ENCODE measurements at regions not wholly inside any gene's neighbourhood (a gene's known extent, or its start where the extent isn't known, plus 50 kb on each side); places are given as distances from the start of the nearest gene placed in this dataset.

- no peak for ATAC-seq
- TF ChIP-seq ZFP3 (CRISPR knock-in tag; IDR thresholded peaks at IDR 0.05): no peak
- TF ChIP-seq GLIS3 (CRISPR knock-in tag; IDR thresholded peaks at IDR 0.05): no peak
- no peak for TF ChIP-seq ESRRG (CRISPR knock-in tag; IDR thresholded peaks at IDR 0.05)
- no peak for TF ChIP-seq ZNF565 (CRISPR knock-in tag; conservative IDR thresholded peaks at IDR 0.05; ENCODE audit: low read depth)
- TF ChIP-seq SNAI2 (CRISPR knock-in tag; IDR thresholded peaks at IDR 0.05): no peak
- TF ChIP-seq RARB (CRISPR knock-in tag; IDR thresholded peaks at IDR 0.05): no peak
- TF ChIP-seq OSR1 (CRISPR knock-in tag; IDR thresholded peaks at IDR 0.05): no peak
Measured at GRCh38 chr4:96205143-96205936, 365.4 kb downstream of the PDHA2 start.

DNA sequence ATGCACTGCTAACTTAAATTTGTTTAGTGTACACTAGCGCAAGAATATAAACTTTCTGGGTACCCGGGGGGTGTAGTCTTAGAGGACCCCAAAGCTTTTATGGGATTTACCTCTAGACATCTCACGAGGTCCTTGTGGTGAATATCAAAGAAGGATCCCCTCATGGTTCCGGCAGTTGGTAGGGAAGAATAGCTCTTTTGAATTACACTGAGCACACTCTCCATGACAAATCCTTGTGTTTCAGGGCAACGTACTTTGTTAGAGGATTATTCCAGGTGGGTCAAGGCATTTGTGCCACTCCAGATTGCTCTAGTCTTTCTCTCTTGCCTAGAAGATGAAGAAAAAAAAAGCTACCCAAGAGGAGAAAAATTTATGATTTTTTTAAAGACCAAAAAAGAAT is 387.6 kb downstream of the PDHA2 start:
- ATAC-seq: no peak
- no peak for TF ChIP-seq TCF4 (CRISPR knock-in tag; IDR thresholded peaks at IDR 0.05; ENCODE audit: borderline replicate concordance)
- no peak for TF ChIP-seq ARNTL (CRISPR knock-in tag; IDR thresholded peaks at IDR 0.05; ENCODE audit: borderline replicate concordance, low read depth)
- TF ChIP-seq, protein P1, sequence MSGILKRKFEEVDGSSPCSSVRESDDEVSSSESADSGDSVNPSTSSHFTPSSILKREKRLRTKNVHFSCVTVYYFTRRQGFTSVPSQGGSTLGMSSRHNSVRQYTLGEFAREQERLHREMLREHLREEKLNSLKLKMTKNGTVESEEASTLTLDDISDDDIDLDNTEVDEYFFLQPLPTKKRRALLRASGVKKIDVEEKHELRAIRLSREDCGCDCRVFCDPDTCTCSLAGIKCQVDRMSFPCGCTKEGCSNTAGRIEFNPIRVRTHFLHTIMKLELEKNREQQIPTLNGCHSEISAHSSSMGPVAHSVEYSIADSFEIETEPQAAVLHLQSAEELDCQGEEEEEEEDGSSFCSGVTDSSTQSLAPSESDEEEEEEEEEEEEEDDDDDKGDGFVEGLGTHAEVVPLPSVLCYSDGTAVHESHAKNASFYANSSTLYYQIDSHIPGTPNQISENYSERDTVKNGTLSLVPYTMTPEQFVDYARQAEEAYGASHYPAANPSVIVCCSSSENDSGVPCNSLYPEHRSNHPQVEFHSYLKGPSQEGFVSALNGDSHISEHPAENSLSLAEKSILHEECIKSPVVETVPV (CRISPR knock-in tag; IDR thresholded peaks at IDR 0.05): no peak
- TF ChIP-seq OSR1 (CRISPR knock-in tag; IDR thresholded peaks at IDR 0.05): no peak

GRCh38 chr4:96228463-96228862 is 388.6 kb downstream of the PDHA2 start:
- no peak for TF ChIP-seq ZNF70 (CRISPR knock-in tag; IDR thresholded peaks at IDR 0.05)
- no peak for ATAC-seq

DNA sequence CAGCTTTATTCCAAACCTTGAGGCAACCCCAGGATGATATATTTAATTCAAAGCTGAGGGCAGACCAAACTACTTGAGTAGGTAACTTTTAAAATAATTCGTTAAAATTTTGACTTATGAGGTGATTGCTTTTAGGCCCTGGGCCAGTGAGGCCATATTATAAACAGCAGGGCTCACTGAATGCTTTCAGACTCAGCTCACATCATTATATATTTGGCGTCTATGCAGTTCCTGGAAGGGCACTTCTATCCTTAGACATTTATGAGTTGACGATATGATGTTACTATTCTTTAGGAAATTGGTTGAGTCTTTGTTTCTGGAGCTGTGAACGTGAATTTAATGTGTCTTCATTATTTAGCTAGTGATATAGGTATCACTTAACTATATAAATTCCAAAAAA is 400.1 kb downstream of the PDHA2 start:
- no peak for ATAC-seq
- no peak for TF ChIP-seq ZFP30 (CRISPR knock-in tag; IDR thresholded peaks at IDR 0.05)
- no peak for TF ChIP-seq ZNF70 (CRISPR knock-in tag; IDR thresholded peaks at IDR 0.05)

GRCh38 chr4:96241819-96242218 is 401.9 kb downstream of the PDHA2 start:
- ATAC-seq: no peak
- TF ChIP-seq ZFP30 (CRISPR knock-in tag; IDR thresholded peaks at IDR 0.05) (no peak), GLIS3 (CRISPR knock-in tag; IDR thresholded peaks at IDR 0.05) (no peak), ZNF8 (CRISPR knock-in tag; IDR thresholded peaks at IDR 0.05) (no peak), ISL1 (CRISPR knock-in tag; IDR thresholded peaks at IDR 0.05) (no peak), ESRRG (CRISPR knock-in tag; IDR thresholded peaks at IDR 0.05) (no peak), CSDC2 (CRISPR knock-in tag; IDR thresholded peaks at IDR 0.05) (no peak), ARNTL (CRISPR knock-in tag; IDR thresholded peaks at IDR 0.05; ENCODE audit: borderline replicate concordance, low read depth) (no peak), BACH2 (CRISPR knock-in tag; IDR thresholded peaks at IDR 0.05; ENCODE audit: borderline replicate concordance) (no peak), ZNF70 (CRISPR knock-in tag; IDR thresholded peaks at IDR 0.05) (no peak), SNAI2 (CRISPR knock-in tag; IDR thresholded peaks at IDR 0.05) (no peak), TCF4 (CRISPR knock-in tag; IDR thresholded peaks at IDR 0.05; ENCODE audit: borderline replicate concordance) (no peak), CREB5 (CRISPR knock-in tag; IDR thresholded peaks at IDR 0.05; ENCODE audit: low read depth) (no peak)
- TF ChIP-seq, protein P2, sequence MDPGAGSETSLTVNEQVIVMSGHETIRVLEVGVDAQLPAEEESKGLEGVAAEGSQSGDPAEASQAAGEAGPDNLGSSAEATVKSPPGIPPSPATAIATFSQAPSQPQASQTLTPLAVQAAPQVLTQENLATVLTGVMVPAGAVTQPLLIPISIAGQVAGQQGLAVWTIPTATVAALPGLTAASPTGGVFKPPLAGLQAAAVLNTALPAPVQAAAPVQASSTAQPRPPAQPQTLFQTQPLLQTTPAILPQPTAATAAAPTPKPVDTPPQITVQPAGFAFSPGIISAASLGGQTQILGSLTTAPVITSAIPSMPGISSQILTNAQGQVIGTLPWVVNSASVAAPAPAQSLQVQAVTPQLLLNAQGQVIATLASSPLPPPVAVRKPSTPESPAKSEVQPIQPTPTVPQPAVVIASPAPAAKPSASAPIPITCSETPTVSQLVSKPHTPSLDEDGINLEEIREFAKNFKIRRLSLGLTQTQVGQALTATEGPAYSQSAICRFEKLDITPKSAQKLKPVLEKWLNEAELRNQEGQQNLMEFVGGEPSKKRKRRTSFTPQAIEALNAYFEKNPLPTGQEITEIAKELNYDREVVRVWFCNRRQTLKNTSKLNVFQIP (CRISPR knock-in tag; IDR thresholded peaks at IDR 0.05; ENCODE audit: borderline replicate concordance, low read depth): no peak
- TF ChIP-seq, protein P3, sequence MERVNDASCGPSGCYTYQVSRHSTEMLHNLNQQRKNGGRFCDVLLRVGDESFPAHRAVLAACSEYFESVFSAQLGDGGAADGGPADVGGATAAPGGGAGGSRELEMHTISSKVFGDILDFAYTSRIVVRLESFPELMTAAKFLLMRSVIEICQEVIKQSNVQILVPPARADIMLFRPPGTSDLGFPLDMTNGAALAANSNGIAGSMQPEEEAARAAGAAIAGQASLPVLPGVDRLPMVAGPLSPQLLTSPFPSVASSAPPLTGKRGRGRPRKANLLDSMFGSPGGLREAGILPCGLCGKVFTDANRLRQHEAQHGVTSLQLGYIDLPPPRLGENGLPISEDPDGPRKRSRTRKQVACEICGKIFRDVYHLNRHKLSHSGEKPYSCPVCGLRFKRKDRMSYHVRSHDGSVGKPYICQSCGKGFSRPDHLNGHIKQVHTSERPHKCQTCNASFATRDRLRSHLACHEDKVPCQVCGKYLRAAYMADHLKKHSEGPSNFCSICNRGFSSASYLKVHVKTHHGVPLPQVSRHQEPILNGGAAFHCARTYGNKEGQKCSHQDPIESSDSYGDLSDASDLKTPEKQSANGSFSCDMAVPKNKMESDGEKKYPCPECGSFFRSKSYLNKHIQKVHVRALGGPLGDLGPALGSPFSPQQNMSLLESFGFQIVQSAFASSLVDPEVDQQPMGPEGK (CRISPR knock-in tag; IDR thresholded peaks at IDR 0.05; ENCODE audit: borderline replicate concordance): no peak
- TF ChIP-seq, protein P1 (CRISPR knock-in tag; IDR thresholded peaks at IDR 0.05): no peak
